GM12878 (cell line): ENCODE measurements at regions not wholly inside any gene's neighbourhood (a gene's known extent, or its start where the extent isn't known, plus 50 kb on each side); places are given as distances from the start of the nearest gene placed in this dataset.

Experiments
- BMI1 ChIP-seq: fragments of 450-650 bp; IDR thresholded peaks from 2 replicates; pipeline ENCODE4 v1.6.1; 2016; ENCODE audit warnings: mild to moderate bottlenecking, moderate library complexity, borderline replicate concordance
- CHD1 ChIP-seq: IDR thresholded peaks from 2 replicates; pipeline ENCODE4 v1.6.1; 2012; ENCODE audit warnings: low read depth, low read length, improper control_type of control experiment
- MEF2A ChIP-seq: IDR thresholded peaks from 2 replicates; pipeline ENCODE4 v1.6.1; 2011; ENCODE audit warnings: low read depth, mild to moderate bottlenecking, low read length, moderate library complexity; ENCODE audit not compliant: insufficient read depth
- NRF1 ChIP-seq: conservative IDR thresholded peaks from 2 replicates; pipeline ENCODE4 v1.6.1; 2011; ENCODE audit warnings: mild to moderate bottlenecking, low read depth, low read length, improper control_type of control experiment
- SIX5 ChIP-seq: IDR thresholded peaks from 2 replicates; pipeline ENCODE4 v1.6.1; 2011; ENCODE audit warnings: mild to moderate bottlenecking, low read depth, low read length, moderate library complexity; ENCODE audit not compliant: severe bottlenecking
- SMAD5 ChIP-seq: IDR thresholded peaks from 2 replicates; pipeline ENCODE4 v1.6.1; 2016; ENCODE audit warnings: antibody characterized with exemption, low read depth
- YBX1 ChIP-seq: fragments of 450-650 bp; IDR thresholded peaks from 2 replicates; pipeline ENCODE4 v1.6.1; 2016; ENCODE audit warnings: antibody characterized with exemption
- ZNF384 ChIP-seq: IDR thresholded peaks from 2 replicates; pipeline ENCODE4 v1.6.1; 2012; ENCODE audit warnings: low read depth, mild to moderate bottlenecking, low read length, improper control_type of control experiment, borderline replicate concordance
- TF ChIP-seq, protein P1 (sequence below): fragments of 450-650 bp; IDR thresholded peaks from 2 replicates; pipeline ENCODE4 v1.6.1; 2017; ENCODE audit warnings: mild to moderate bottlenecking, low read depth, inconsistent platforms; ENCODE audit not compliant: poor library complexity, severe bottlenecking
- TF ChIP-seq, protein P2 (sequence below): fragments of 450-650 bp; IDR thresholded peaks from 2 replicates; pipeline ENCODE4 v1.6.1; 2017; ENCODE audit warnings: mild to moderate bottlenecking
- TF ChIP-seq, protein P3 (sequence below): IDR thresholded peaks from 2 replicates; pipeline ENCODE4 v1.6.1; 2012; ENCODE audit warnings: mild to moderate bottlenecking, low read depth, low read length

DNA sequence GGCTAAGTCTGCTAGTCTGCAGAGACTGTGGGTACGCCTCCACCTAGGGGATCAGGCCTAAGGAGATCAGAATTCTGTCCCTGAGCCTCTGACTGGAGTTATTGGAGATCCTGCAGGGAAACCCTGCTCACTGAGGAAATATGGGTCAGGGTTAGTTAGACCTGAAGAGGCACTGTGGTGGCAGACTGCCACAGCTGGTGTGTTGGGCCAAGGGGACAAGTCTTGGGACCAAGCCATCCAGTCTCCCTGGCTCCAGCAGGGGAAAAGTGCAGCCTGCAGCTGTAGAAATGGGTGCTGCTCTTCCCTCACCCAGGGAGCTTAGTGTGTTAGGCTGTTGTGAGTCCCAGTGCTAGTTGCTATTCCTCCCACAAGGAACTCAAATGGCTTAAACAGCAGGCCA, 334.8 kb upstream of the LARGE1 start (continued):
- TF ChIP-seq BMI1, result no peak
- no peak for TF ChIP-seq CHD1
- TF ChIP-seq, protein P1, sequence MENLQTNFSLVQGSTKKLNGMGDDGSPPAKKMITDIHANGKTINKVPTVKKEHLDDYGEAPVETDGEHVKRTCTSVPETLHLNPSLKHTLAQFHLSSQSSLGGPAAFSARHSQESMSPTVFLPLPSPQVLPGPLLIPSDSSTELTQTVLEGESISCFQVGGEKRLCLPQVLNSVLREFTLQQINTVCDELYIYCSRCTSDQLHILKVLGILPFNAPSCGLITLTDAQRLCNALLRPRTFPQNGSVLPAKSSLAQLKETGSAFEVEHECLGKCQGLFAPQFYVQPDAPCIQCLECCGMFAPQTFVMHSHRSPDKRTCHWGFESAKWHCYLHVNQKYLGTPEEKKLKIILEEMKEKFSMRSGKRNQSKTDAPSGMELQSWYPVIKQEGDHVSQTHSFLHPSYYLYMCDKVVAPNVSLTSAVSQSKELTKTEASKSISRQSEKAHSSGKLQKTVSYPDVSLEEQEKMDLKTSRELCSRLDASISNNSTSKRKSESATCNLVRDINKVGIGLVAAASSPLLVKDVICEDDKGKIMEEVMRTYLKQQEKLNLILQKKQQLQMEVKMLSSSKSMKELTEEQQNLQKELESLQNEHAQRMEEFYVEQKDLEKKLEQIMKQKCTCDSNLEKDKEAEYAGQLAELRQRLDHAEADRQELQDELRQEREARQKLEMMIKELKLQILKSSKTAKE, result no peak
- TF ChIP-seq SMAD5, result no peak
- TF ChIP-seq NRF1, result no peak
- TF ChIP-seq, protein P2, sequence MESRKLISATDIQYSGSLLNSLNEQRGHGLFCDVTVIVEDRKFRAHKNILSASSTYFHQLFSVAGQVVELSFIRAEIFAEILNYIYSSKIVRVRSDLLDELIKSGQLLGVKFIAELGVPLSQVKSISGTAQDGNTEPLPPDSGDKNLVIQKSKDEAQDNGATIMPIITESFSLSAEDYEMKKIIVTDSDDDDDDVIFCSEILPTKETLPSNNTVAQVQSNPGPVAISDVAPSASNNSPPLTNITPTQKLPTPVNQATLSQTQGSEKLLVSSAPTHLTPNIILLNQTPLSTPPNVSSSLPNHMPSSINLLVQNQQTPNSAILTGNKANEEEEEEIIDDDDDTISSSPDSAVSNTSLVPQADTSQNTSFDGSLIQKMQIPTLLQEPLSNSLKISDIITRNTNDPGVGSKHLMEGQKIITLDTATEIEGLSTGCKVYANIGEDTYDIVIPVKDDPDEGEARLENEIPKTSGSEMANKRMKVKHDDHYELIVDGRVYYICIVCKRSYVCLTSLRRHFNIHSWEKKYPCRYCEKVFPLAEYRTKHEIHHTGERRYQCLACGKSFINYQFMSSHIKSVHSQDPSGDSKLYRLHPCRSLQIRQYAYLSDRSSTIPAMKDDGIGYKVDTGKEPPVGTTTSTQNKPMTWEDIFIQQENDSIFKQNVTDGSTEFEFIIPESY, result no peak
- TF ChIP-seq, protein P3, sequence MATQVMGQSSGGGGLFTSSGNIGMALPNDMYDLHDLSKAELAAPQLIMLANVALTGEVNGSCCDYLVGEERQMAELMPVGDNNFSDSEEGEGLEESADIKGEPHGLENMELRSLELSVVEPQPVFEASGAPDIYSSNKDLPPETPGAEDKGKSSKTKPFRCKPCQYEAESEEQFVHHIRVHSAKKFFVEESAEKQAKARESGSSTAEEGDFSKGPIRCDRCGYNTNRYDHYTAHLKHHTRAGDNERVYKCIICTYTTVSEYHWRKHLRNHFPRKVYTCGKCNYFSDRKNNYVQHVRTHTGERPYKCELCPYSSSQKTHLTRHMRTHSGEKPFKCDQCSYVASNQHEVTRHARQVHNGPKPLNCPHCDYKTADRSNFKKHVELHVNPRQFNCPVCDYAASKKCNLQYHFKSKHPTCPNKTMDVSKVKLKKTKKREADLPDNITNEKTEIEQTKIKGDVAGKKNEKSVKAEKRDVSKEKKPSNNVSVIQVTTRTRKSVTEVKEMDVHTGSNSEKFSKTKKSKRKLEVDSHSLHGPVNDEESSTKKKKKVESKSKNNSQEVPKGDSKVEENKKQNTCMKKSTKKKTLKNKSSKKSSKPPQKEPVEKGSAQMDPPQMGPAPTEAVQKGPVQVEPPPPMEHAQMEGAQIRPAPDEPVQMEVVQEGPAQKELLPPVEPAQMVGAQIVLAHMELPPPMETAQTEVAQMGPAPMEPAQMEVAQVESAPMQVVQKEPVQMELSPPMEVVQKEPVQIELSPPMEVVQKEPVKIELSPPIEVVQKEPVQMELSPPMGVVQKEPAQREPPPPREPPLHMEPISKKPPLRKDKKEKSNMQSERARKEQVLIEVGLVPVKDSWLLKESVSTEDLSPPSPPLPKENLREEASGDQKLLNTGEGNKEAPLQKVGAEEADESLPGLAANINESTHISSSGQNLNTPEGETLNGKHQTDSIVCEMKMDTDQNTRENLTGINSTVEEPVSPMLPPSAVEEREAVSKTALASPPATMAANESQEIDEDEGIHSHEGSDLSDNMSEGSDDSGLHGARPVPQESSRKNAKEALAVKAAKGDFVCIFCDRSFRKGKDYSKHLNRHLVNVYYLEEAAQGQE, result no peak
- no peak for TF ChIP-seq YBX1
- no peak for TF ChIP-seq MEF2A
- TF ChIP-seq ZNF384, result no peak
- TF ChIP-seq SIX5, result no peak
